H9 (cell line): ENCODE measurements at regions not wholly inside any gene's neighbourhood (a gene's known extent, or its start where the extent isn't known, plus 50 kb on each side); places are given as distances from the start of the nearest gene placed in this dataset.
A peak's percentile ranks its signal among the peaks of the same experiment; 100 is the strongest.

Experiments used
- DNase-seq: peaks from one replicate; pipeline ENCODE4 v3.0.0-alpha.2; 2017
- H2AFZ ChIP-seq: one replicate; pipeline ENCODE4 v1.6.1; 2013; ENCODE audit warnings: mild to moderate bottlenecking, low read length, control low read depth, moderate library complexity
- H2AK5ac ChIP-seq: 2 replicates; pipeline ENCODE4 v1.6.1; 2013; ENCODE audit warnings: low read length, control low read depth, mixed read lengths; ENCODE audit not compliant: insufficient read length
- H2BK120ac ChIP-seq: one replicate; pipeline ENCODE4 v1.6.1; 2013; ENCODE audit warnings: low read depth, mild to moderate bottlenecking, low read length, control low read depth, inconsistent platforms; ENCODE audit not compliant: poor library complexity, severe bottlenecking
- H2BK12ac ChIP-seq: 2 replicates; pipeline ENCODE4 v1.6.1; 2013; ENCODE audit warnings: low read length, control low read depth, mixed read lengths, low read depth; ENCODE audit not compliant: insufficient read length
- H2BK15ac ChIP-seq: 2 replicates; pipeline ENCODE4 v1.6.1; 2013; ENCODE audit warnings: low read depth, low read length, control low read depth
- H2BK20ac ChIP-seq: one replicate; pipeline ENCODE4 v1.6.1; 2013; ENCODE audit warnings: low read depth, mild to moderate bottlenecking, low read length, control low read depth, inconsistent platforms; ENCODE audit not compliant: poor library complexity, severe bottlenecking
- H2BK5ac ChIP-seq: 2 replicates; pipeline ENCODE4 v1.6.1; 2013; ENCODE audit warnings: low read length, control low read depth, mixed read lengths; ENCODE audit not compliant: insufficient read length
- H3K14ac ChIP-seq: 2 replicates; pipeline ENCODE4 v1.6.1; 2013; ENCODE audit warnings: low read length, control low read depth; ENCODE audit not compliant: insufficient read depth
- H3K18ac ChIP-seq: 2 replicates; pipeline ENCODE4 v1.6.1; 2013; ENCODE audit warnings: low read depth, mild to moderate bottlenecking, mixed read lengths, low read length, control low read depth; ENCODE audit not compliant: insufficient read length
- H3K23ac ChIP-seq: 2 replicates; pipeline ENCODE4 v1.6.1; 2013; ENCODE audit warnings: low read length, control low read depth, mixed read lengths, low read depth; ENCODE audit not compliant: insufficient read length
- H3K23me2 ChIP-seq: 2 replicates; pipeline ENCODE4 v1.6.1; 2013; ENCODE audit warnings: low read depth, mild to moderate bottlenecking, mixed read lengths, low read length, control low read depth; ENCODE audit not compliant: insufficient read length, poor library complexity, severe bottlenecking
- H3K27ac ChIP-seq: 2 replicates; pipeline ENCODE4 v1.5.1; 2013; ENCODE audit warnings: low read length, control low read depth, mixed read lengths, low read depth; ENCODE audit not compliant: insufficient read length
- H3K27me3 ChIP-seq: 2 replicates; pipeline ENCODE4 v1.6.1; 2013; ENCODE audit warnings: low read length, control low read depth, inconsistent platforms; ENCODE audit not compliant: insufficient read depth
- H3K4ac ChIP-seq: 2 replicates; pipeline ENCODE4 v1.6.1; 2013; ENCODE audit warnings: low read depth, mild to moderate bottlenecking, control low read depth, inconsistent platforms, low read length, moderate library complexity
- H3K4me1 ChIP-seq: 2 replicates; pipeline ENCODE4 v1.6.1; 2013; ENCODE audit warnings: low read length, control low read depth, inconsistent platforms; ENCODE audit not compliant: insufficient read depth
- H3K4me2 ChIP-seq: 2 replicates; pipeline ENCODE4 v1.6.1; 2013; ENCODE audit warnings: low read length, control low read depth, mixed read lengths; ENCODE audit not compliant: insufficient read length, insufficient read depth
- H3K56ac ChIP-seq: 2 replicates; pipeline ENCODE4 v1.6.1; 2013; ENCODE audit warnings: low read depth, mild to moderate bottlenecking, mixed read lengths, low read length, control low read depth; ENCODE audit not compliant: insufficient read length
- H3K79me1 ChIP-seq: 2 replicates; pipeline ENCODE4 v1.6.1; 2013; ENCODE audit warnings: low read depth, mild to moderate bottlenecking, moderate library complexity, low read length, control low read depth, inconsistent platforms; ENCODE audit not compliant: insufficient read depth, poor library complexity, severe bottlenecking
- H3K79me2 ChIP-seq: 2 replicates; pipeline ENCODE4 v1.6.1; 2013; ENCODE audit warnings: low read length, control low read depth, inconsistent platforms; ENCODE audit not compliant: insufficient read depth
- H3K9ac ChIP-seq: 2 replicates; pipeline ENCODE4 v1.6.1; 2013; ENCODE audit warnings: low read length, control low read depth, mixed read lengths; ENCODE audit not compliant: insufficient read length; ENCODE audit errors: extremely low read depth
- H3K9me3 ChIP-seq: one replicate; pipeline ENCODE4 v1.6.1; 2013; ENCODE audit warnings: low read depth, low read length, inconsistent platforms; ENCODE audit not compliant: control insufficient read depth
- H3T11ph ChIP-seq: one replicate; pipeline ENCODE4 v1.6.1; 2013; ENCODE audit warnings: mild to moderate bottlenecking, low read length, control low read depth, inconsistent platforms
- H4K20me1 ChIP-seq: one replicate; pipeline ENCODE4 v1.6.1; 2013; ENCODE audit not compliant: control insufficient read depth, insufficient read length, insufficient read depth
- H4K5ac ChIP-seq: 2 replicates; pipeline ENCODE4 v1.6.1; 2013; ENCODE audit warnings: low read depth, mild to moderate bottlenecking, mixed read lengths, low read length, control low read depth; ENCODE audit not compliant: insufficient read length
- H4K8ac ChIP-seq: replicated peaks from 2 replicates; pipeline ENCODE4 v1.6.1; 2013; ENCODE audit warnings: low read length, control low read depth, mixed read lengths, low read depth; ENCODE audit not compliant: insufficient read length
- H4K91ac ChIP-seq: 2 replicates; pipeline ENCODE4 v1.6.1; 2013; ENCODE audit warnings: low read depth, mild to moderate bottlenecking, moderate library complexity, mixed read lengths, low read length, control low read depth; ENCODE audit not compliant: insufficient read length
- H3K27ac Mint-ChIP-seq, 3 experiments: 2 replicates in 2 of 3; 3 replicates in 1 of 3; pipeline ENCODE4 v1.8.0; 2020 to 2021; ENCODE audit warnings: mixed read lengths in 3 of 3, mild to moderate bottlenecking in 1 of 3, moderate library complexity in 1 of 3
- H3K27me3 Mint-ChIP-seq: 2 replicates; pipeline ENCODE4 v1.8.0; 2021; ENCODE audit warnings: low read depth, mild to moderate bottlenecking, moderate library complexity, mixed read lengths
- H3K36me3 Mint-ChIP-seq, 3 experiments: 2 replicates in 2 of 3; 3 replicates in 1 of 3; pipeline ENCODE4 v1.8.0; 2020 to 2021; ENCODE audit warnings: low read depth in 3 of 3, mixed read lengths in 3 of 3; ENCODE audit not compliant: insufficient read depth in 1 of 3
- H3K4me1 Mint-ChIP-seq, 2 experiments: 2 replicates each; pipeline ENCODE4 v1.8.0; 2020; ENCODE audit warnings: mixed read lengths in 2 of 2
- H3K4me3 Mint-ChIP-seq, 2 experiments: 2 replicates in 1 of 2; 3 replicates in 1 of 2; pipeline ENCODE4 v1.8.0; 2020 to 2021; ENCODE audit warnings: mild to moderate bottlenecking in 2 of 2, mixed read lengths in 2 of 2, moderate library complexity in 1 of 2
- H3K9me3 Mint-ChIP-seq, 2 experiments: 2 replicates in 1 of 2; 3 replicates in 1 of 2; pipeline ENCODE4 v1.8.0; 2020; ENCODE audit warnings: mild to moderate bottlenecking in 2 of 2, mixed read lengths in 2 of 2, moderate library complexity in 1 of 2
- WGBS: extraction: QIAGEN DNeasy Blood & Tissue Kit; methylation state at CpG from one replicate; pipeline ENCODE4 v1.1.7; 2013; ENCODE audit warnings: missing lambda C conversion rate, low lambda C conversion rate, mixed read lengths; ENCODE audit not compliant: insufficient read length; ENCODE audit errors: extremely low coverage; 5-methylcytosine and 5-hydroxymethylcytosine counted together
- TF ChIP-seq, protein P1 (sequence below): fragments of 200-600 bp; sonication (generic); conservative IDR thresholded peaks from 3 replicates; pipeline ENCODE4 v1.8.0; 2021; ENCODE audit warnings: antibody characterized with exemption, mild to moderate bottlenecking

DNA sequence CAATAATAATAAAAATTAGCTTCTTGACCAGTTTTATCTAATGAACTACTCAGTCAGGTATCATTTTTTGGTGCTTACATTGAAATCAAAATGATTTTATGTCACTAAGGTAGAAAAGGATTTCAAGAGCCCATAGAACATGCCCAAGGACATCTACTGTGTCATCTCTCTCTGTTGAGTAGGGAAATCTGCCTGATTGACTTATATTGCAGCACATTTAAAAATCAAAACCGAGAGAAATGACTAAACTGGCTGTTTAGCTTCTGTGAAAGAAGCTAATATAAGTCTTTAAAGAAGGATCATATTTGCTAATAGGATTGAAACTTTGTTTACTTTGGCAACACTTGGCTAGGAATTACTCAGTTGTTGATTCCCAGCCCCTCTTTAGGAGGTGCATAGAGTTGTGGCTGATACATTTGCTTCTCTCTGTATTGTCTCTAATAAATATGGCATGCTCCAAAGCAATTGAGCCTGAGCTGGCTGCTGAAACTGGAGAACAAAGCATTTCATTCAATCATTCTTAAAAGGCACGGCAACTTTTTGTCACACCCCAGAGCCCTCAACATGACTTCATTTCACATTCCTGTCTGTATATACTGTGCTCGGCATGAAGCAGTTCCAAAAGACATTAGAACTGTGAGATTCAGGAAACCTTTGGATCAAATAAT lies 1096.9 kb upstream of the POT1 start:
- Histone ChIP-seq H3K27me3 (no peaks in the 10 kb centered on the region), H3K23me2 (no peaks in the 10 kb centered on the region), H4K8ac (no peak overlapping the region), H4K5ac (no peak overlapping the region), H3K79me2 (no peaks in the 10 kb centered on the region), H4K91ac (no peak overlapping the region), H3K56ac (no peak overlapping the region), H2AFZ (no peak overlapping the region), H2BK5ac (no peak overlapping the region), H3K23ac (no peak overlapping the region), H3K27ac (no peak overlapping the region), H3K14ac (no peak overlapping the region), H3K4me1 (no peaks in the 10 kb centered on the region), H3K9me3 (no peaks in the 10 kb centered on the region), H4K20me1 (no peaks in the 10 kb centered on the region), H3K18ac (no peak overlapping the region), H2BK120ac (no peak overlapping the region), H2BK15ac (no peak overlapping the region), H3K9ac (no peak overlapping the region), H3T11ph (no peak overlapping the region), H3K79me1 (no peaks in the 10 kb centered on the region), H2BK20ac (no peak overlapping the region), H3K4ac (no peak overlapping the region), H2AK5ac (no peak overlapping the region), H3K4me2 (no peak overlapping the region), H2BK12ac (no peak overlapping the region)
- TF ChIP-seq, protein P1, sequence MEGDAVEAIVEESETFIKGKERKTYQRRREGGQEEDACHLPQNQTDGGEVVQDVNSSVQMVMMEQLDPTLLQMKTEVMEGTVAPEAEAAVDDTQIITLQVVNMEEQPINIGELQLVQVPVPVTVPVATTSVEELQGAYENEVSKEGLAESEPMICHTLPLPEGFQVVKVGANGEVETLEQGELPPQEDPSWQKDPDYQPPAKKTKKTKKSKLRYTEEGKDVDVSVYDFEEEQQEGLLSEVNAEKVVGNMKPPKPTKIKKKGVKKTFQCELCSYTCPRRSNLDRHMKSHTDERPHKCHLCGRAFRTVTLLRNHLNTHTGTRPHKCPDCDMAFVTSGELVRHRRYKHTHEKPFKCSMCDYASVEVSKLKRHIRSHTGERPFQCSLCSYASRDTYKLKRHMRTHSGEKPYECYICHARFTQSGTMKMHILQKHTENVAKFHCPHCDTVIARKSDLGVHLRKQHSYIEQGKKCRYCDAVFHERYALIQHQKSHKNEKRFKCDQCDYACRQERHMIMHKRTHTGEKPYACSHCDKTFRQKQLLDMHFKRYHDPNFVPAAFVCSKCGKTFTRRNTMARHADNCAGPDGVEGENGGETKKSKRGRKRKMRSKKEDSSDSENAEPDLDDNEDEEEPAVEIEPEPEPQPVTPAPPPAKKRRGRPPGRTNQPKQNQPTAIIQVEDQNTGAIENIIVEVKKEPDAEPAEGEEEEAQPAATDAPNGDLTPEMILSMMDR: no peak
- H3K4me3 Mint-ChIP-seq: no peak overlapping the region
- peaks cover 0 to 1% (median 0%) of the 10 kb centered on the region in 3 experiments; a peak in 1 of 7 replicates for H3K36me3 Mint-ChIP-seq
- H3K27me3 Mint-ChIP-seq: no peaks in the 10 kb centered on the region
- peak overlapping the region in 1 of 3 experiments; percentile 7; a peak in 2 of 7 replicates for H3K27ac Mint-ChIP-seq
- no CpG with 5 or more reads among the region's 3 CpGs for WGBS
- DNase-seq: no peak
- no peaks in the 10 kb centered on the region for H3K9me3 Mint-ChIP-seq
- peaks cover 6 to 7% of the 10 kb centered on the region in 2 experiments; a peak in 3 of 4 replicates for H3K4me1 Mint-ChIP-seq
